Lung (tissue), 11 donors: ENCODE measurements at regions not wholly inside any gene's neighbourhood (a gene's known extent, or its start where the extent isn't known, plus 50 kb on each side); places are given as distances from the start of the nearest gene placed in this dataset.

Experiments
- ATAC-seq: fragments of 200-7000 bp; cut with Tn5 transposase; one replicate; pipeline ENCODE4 v1.9.1; 2020; ENCODE audit warnings: moderate number of reproducible peaks; ENCODE audit not compliant: insufficient read depth, low FRiP score
- DNase-seq, 3 donors: peaks; one replicate each; pipeline ENCODE4 v3.0.0-alpha.2; 2013 to 2017
- H3K27ac ChIP-seq, 2 donors: one replicate each; pipeline ENCODE4 v1.5.1; 2013; ENCODE audit warnings: mild to moderate bottlenecking in 2 of 2, moderate library complexity in 2 of 2, control low read depth in 1 of 2, inconsistent platforms in 1 of 2, low read depth in 1 of 2, low read length in 1 of 2
- H3K27me3 ChIP-seq, 3 donors: one replicate each; pipeline ENCODE4 v1.5.1; 2013; ENCODE audit warnings: low read length in 2 of 3; ENCODE audit not compliant: control insufficient read depth in 3 of 3, insufficient read depth in 3 of 3
- H3K36me3 ChIP-seq, 4 donors: one replicate each; pipeline ENCODE4 v1.5.1; 2013; ENCODE audit warnings: low read length in 4 of 4, mild to moderate bottlenecking in 1 of 4, moderate library complexity in 1 of 4; ENCODE audit not compliant: control insufficient read depth in 4 of 4, insufficient read depth in 4 of 4
- H3K4me1 ChIP-seq, 5 donors: one replicate each; pipeline ENCODE4 v1.5.1; 2013; ENCODE audit warnings: low read length in 5 of 5, mild to moderate bottlenecking in 2 of 5, moderate library complexity in 1 of 5; ENCODE audit not compliant: control insufficient read depth in 5 of 5, insufficient read depth in 5 of 5
- H3K4me3 ChIP-seq: one replicate; pipeline ENCODE4 v1.5.1; 2013; ENCODE audit warnings: mild to moderate bottlenecking, control low read depth, moderate library complexity
- H3K9ac ChIP-seq, 2 donors: one replicate each; pipeline ENCODE4 v1.5.1; 2013; ENCODE audit warnings: low read length in 2 of 2, control low read depth in 1 of 2; ENCODE audit not compliant: insufficient read depth in 1 of 2
- H3K9me3 ChIP-seq, 4 donors: one replicate each; pipeline ENCODE4 v1.5.1; 2013; ENCODE audit warnings: low read length in 3 of 4, mild to moderate bottlenecking in 1 of 4, moderate library complexity in 1 of 4; ENCODE audit not compliant: control insufficient read depth in 4 of 4, insufficient read depth in 3 of 4
- WGBS, 2 donors: extraction: QIAGEN DNeasy Blood & Tissue Kit; methylation state at CpG; one replicate each; pipeline ENCODE4 v1.1.7; 2013; 5-methylcytosine and 5-hydroxymethylcytosine counted together
- TF ChIP-seq, protein P1 (sequence below): IDR thresholded peaks from 2 replicates; pipeline ENCODE4 v1.5.1; 2012; ENCODE audit warnings: mild to moderate bottlenecking; ENCODE audit errors: control extremely low read depth, extremely low read depth
- donor health status: control.
- donor health status: control.
- donor health status: Bipolar disorder and iron deficiency.
- donor health status: healthy.
- donor health status: DM: yes; HTN: yes; CAD: no.

GRCh38 chr4:19372390-19372789 lies 879.3 kb upstream of the SLIT2 start:
- no peaks in the 10 kb centered on the region for H3K36me3 ChIP-seq
- DNase-seq, result no peak

GRCh38 chr4:19368800-19369199 lies 882.9 kb upstream of the SLIT2 start:
- Histone ChIP-seq H3K27me3 (no peaks in the 10 kb centered on the region), H3K9me3 (no peaks in the 10 kb centered on the region), H3K27ac (no peak overlapping the region), H3K9ac (no peak overlapping the region), H3K4me3 (no peak overlapping the region), H3K36me3 (no peaks in the 10 kb centered on the region), H3K4me1 (no peaks in the 10 kb centered on the region)
- ATAC-seq, result no peak
- 89 to 90% methylated on average over 3 of the region's 3 CpGs for WGBS, 2 donors
- no peak for DNase-seq
- TF ChIP-seq, protein P1, sequence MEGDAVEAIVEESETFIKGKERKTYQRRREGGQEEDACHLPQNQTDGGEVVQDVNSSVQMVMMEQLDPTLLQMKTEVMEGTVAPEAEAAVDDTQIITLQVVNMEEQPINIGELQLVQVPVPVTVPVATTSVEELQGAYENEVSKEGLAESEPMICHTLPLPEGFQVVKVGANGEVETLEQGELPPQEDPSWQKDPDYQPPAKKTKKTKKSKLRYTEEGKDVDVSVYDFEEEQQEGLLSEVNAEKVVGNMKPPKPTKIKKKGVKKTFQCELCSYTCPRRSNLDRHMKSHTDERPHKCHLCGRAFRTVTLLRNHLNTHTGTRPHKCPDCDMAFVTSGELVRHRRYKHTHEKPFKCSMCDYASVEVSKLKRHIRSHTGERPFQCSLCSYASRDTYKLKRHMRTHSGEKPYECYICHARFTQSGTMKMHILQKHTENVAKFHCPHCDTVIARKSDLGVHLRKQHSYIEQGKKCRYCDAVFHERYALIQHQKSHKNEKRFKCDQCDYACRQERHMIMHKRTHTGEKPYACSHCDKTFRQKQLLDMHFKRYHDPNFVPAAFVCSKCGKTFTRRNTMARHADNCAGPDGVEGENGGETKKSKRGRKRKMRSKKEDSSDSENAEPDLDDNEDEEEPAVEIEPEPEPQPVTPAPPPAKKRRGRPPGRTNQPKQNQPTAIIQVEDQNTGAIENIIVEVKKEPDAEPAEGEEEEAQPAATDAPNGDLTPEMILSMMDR, result no peak

More at GRCh38 chr4:19372390-19372789, 879.3 kb upstream of the SLIT2 start:
- no peaks in the 10 kb centered on the region for H3K27me3 ChIP-seq
- H3K9ac ChIP-seq, result no peak overlapping the region
- H3K27ac ChIP-seq, result no peak overlapping the region
- TF ChIP-seq, protein P1, result no peak
- H3K9me3 ChIP-seq, result no peaks in the 10 kb centered on the region
- WGBS, 2 donors, result 97 to 100% methylated on average over 2 of the region's 2 CpGs
- no peak for ATAC-seq
- peaks cover 0 to 5% (median 0%) of the 10 kb centered on the region in 5 donors for H3K4me1 ChIP-seq
- no peak overlapping the region for H3K4me3 ChIP-seq

- WGBS, 2 donors, result 92 to 95% methylated on average over 2 of the region's 2 CpGs
Measured at GRCh38 chr4:19366916-19367315, 884.8 kb upstream of the SLIT2 start.

More at GRCh38 chr4:19366916-19367315, 884.8 kb upstream of the SLIT2 start:
- no peaks in the 10 kb centered on the region for H3K9me3 ChIP-seq
- no peak overlapping the region for H3K27ac ChIP-seq
- H3K9ac ChIP-seq, result no peak overlapping the region
- no peak overlapping the region for H3K4me3 ChIP-seq
- ATAC-seq (no peak), DNase-seq (no peak)
- no peaks in the 10 kb centered on the region for H3K4me1 ChIP-seq
- TF ChIP-seq, protein P1, result no peak
- H3K36me3 ChIP-seq, result no peaks in the 10 kb centered on the region
- no peaks in the 10 kb centered on the region for H3K27me3 ChIP-seq
